ENCODE measurements at regions not wholly inside any gene's neighbourhood (a gene's known extent, or its start where the extent isn't known, plus 50 kb on each side); places are given as distances from the start of the nearest gene placed in this dataset.

- Histone ChIP-seq H2AFZ (ENCODE audit: low read length) (no peak overlapping the region), H3K9ac (replicated peaks in 1 of 4; ENCODE audit: extremely low read depth in 1 of 4, low read depth in 3 of 4, low read length in 3 of 4) (no peak overlapping the region), H3K4ac (replicated peaks; ENCODE audit: insufficient read length, low read depth, low read length) (no peak overlapping the region), H3K23me2 (ENCODE audit: low read depth, low read length) (no peaks in the 10 kb centered on the region), H4K8ac (ENCODE audit: extremely low read depth, insufficient read depth, low read length) (no peak overlapping the region), H4K91ac (replicated peaks; ENCODE audit: insufficient read length, low read length) (no peak overlapping the region), H2BK12ac (ENCODE audit: low read depth, low read length) (no peak overlapping the region), H3K56ac (replicated peaks; ENCODE audit: insufficient read length, low read depth, low read length) (no peak overlapping the region), H2AK5ac (ENCODE audit: low read depth, low read length) (no peak overlapping the region), H3K27me3 (replicated peaks in 1 of 4; ENCODE audit: control insufficient read depth in 3 of 4, extremely low read depth in 1 of 4, insufficient read depth in 3 of 4, low read length in 3 of 4) (no peaks in the 10 kb centered on the region), H4K20me1 (replicated peaks in 1 of 2; ENCODE audit: control insufficient read depth in 1 of 2, insufficient read depth in 2 of 2, low read length in 2 of 2) (no peaks in the 10 kb centered on the region), H2BK20ac (ENCODE audit: low read length) (no peak overlapping the region), H3K79me1 (ENCODE audit: low read depth, low read length) (no peaks in the 10 kb centered on the region), H3K4me3 (ENCODE audit: extremely low read depth in 1 of 4, insufficient read depth in 2 of 4, low read depth in 3 of 4, low read length in 4 of 4) (no peak overlapping the region), H2BK120ac (replicated peaks; ENCODE audit: low read depth, low read length) (no peak overlapping the region), H3K27ac (ENCODE audit: low read depth, low read length) (no peak overlapping the region), H3K14ac (ENCODE audit: insufficient read length) (no peak overlapping the region), H3K79me2 (ENCODE audit: control insufficient read depth in 1 of 2, insufficient read depth in 2 of 2, low read length in 2 of 2) (no peaks in the 10 kb centered on the region), H3K18ac (ENCODE audit: extremely low read depth, low read length) (no peak overlapping the region), H3K4me2 (ENCODE audit: insufficient read depth in 1 of 2, low read depth in 2 of 2, low read length in 2 of 2) (no peak overlapping the region), H2BK5ac (ENCODE audit: low read depth, low read length) (no peak overlapping the region), H4K5ac (ENCODE audit: insufficient read length, low read depth, low read length) (no peak overlapping the region), H2BK15ac (ENCODE audit: low read length) (no peak overlapping the region), H3K4me1 (replicated peaks in 1 of 4; ENCODE audit: control insufficient read depth in 3 of 4, insufficient read depth in 4 of 4, low read length in 3 of 4) (no peaks in the 10 kb centered on the region; a peak in 1 of 7 replicates), H3K9me3 (ENCODE audit: insufficient read depth in 2 of 2, low read depth in 1 of 2, low read length in 1 of 2) (no peaks in the 10 kb centered on the region), H3K23ac (ENCODE audit: insufficient read length) (no peak overlapping the region), H3K36me3 (ENCODE audit: control insufficient read depth in 2 of 4, insufficient read depth in 4 of 4, low read length in 3 of 4) (no peaks in the 10 kb centered on the region)
- DNase-seq (ENCODE audit: low read depth in 1 of 2, low spot score in 2 of 2): no peak
- ChIA-PET CTCF (ENCODE audit: partially characterized antibody) (interaction anchor here (1.3 to 1.7 kb wide), 4 partner anchors 280 to 1674 kb away, joined by 4 to 5 read pairs (median 4); no protein-coding TSS in a partner anchor), POLR2A (ENCODE audit: partially characterized antibody) (no interaction called here)
- FAIRE-seq: no peak
- TF ChIP-seq RXRA (IDR thresholded peaks at IDR 0.05; ENCODE audit: insufficient read depth, low read depth, low read length) (no peak), RNF2 (IDR thresholded peaks at IDR 0.05; ENCODE audit: borderline replicate concordance, low read depth, low read length, missing control alignments, poor library complexity, severe bottlenecking) (no peak), BACH1 (IDR thresholded peaks at IDR 0.05; ENCODE audit: low read length) (no peak)
- WGBS, 2 experiments (ENCODE audit: extremely low coverage in 1 of 2, insufficient coverage in 1 of 2, insufficient read length in 1 of 2, insufficient replicate concordance in 2 of 2, low coverage in 1 of 2, low lambda C conversion rate in 2 of 2, missing lambda C conversion rate in 1 of 2): 78% methylated on average over 2 of the region's 2 CpGs; no CpG with 5 or more reads in 1 of the 2 experiments
Observed at GRCh38 chr1:239538239-239538988, 152.0 kb downstream of the CHRM3 start.

Data from H1 (cell line).